MM.1S (cell line): ENCODE measurements at regions not wholly inside any gene's neighbourhood (a gene's known extent, or its start where the extent isn't known, plus 50 kb on each side); places are given as distances from the start of the nearest gene placed in this dataset.
"Not testable (repeated sequence)": the region's sequence is repeated elsewhere in the genome, so short reads cannot be mapped to it uniquely, and the experiment has no call there.

Source experiments
- DNase-seq: peaks from one replicate; pipeline ENCODE4 v3.0.0-alpha.2; 2015
- H2AFZ ChIP-seq: fragments of 300-600 bp; sonication (generic); 2 replicates; pipeline ENCODE4 v1.6.0; 2016; ENCODE audit warnings: antibody characterized with exemption, low read length
- H3F3A ChIP-seq: fragments of 300-600 bp; sonication (generic); 2 replicates; pipeline ENCODE4 v1.6.1; 2016; ENCODE audit warnings: mild to moderate bottlenecking, antibody characterized with exemption, low read length, moderate library complexity, mixed read lengths; ENCODE audit not compliant: insufficient read depth
- H3K27ac ChIP-seq: fragments of 300-600 bp; sonication (generic); 2 replicates; pipeline ENCODE4 v1.5.1; 2016; ENCODE audit warnings: mild to moderate bottlenecking, low read length
- H3K27me3 ChIP-seq: fragments of 300-600 bp; sonication (generic); replicated peaks from 2 replicates; pipeline ENCODE4 v1.6.0; 2016; ENCODE audit warnings: low read length; ENCODE audit not compliant: insufficient read depth
- H3K36me3 ChIP-seq: fragments of 300-600 bp; sonication (generic); replicated peaks from 2 replicates; pipeline ENCODE4 v1.6.1; 2016; ENCODE audit warnings: mild to moderate bottlenecking, low read length, mixed read lengths; ENCODE audit not compliant: insufficient read depth
- H3K4me1 ChIP-seq: fragments of 300-600 bp; sonication (generic); 2 replicates; pipeline ENCODE4 v1.6.1; 2016; ENCODE audit warnings: low read length, mixed read lengths
- H3K4me2 ChIP-seq: fragments of 300-600 bp; sonication (generic); 2 replicates; pipeline ENCODE4 v1.6.0; 2016; ENCODE audit warnings: low read depth, low read length
- H3K4me3 ChIP-seq: fragments of 300-600 bp; sonication (generic); 2 replicates; pipeline ENCODE4 v1.5.1; 2016; ENCODE audit warnings: low read length, mixed read lengths
- H3K79me2 ChIP-seq: fragments of 300-600 bp; sonication (generic); 2 replicates; pipeline ENCODE4 v1.6.1; 2016; ENCODE audit warnings: mixed run types, low read length, mixed read lengths
- H3K9ac ChIP-seq: fragments of 300-600 bp; sonication (generic); 2 replicates; pipeline ENCODE4 v1.6.1; 2016; ENCODE audit warnings: low read length, mixed read lengths
- H3K9me2 ChIP-seq: fragments of 300-600 bp; sonication (generic); replicated peaks from 2 replicates; pipeline ENCODE4 v1.6.1; 2016; ENCODE audit warnings: mild to moderate bottlenecking, low read length, mixed read lengths; ENCODE audit not compliant: insufficient read depth
- H3K9me3 ChIP-seq: fragments of 300-600 bp; sonication (generic); replicated peaks from 2 replicates; pipeline ENCODE4 v1.6.1; 2016; ENCODE audit warnings: mild to moderate bottlenecking, low read length, mixed read lengths; ENCODE audit not compliant: insufficient read depth
- H4K20me1 ChIP-seq: fragments of 300-600 bp; sonication (generic); 2 replicates; pipeline ENCODE4 v1.6.1; 2016; ENCODE audit warnings: mild to moderate bottlenecking, low read length, moderate library complexity, mixed read lengths; ENCODE audit not compliant: insufficient read depth
- CTCF ChIP-seq: fragments of 300-600 bp; sonication (generic); IDR thresholded peaks from 2 replicates; pipeline ENCODE4 v1.5.1; 2016; ENCODE audit warnings: antibody characterized with exemption, low read length, mixed read lengths
- EZH2 ChIP-seq: fragments of 300-600 bp; sonication (generic); optimal IDR thresholded peaks from 2 replicates; pipeline ENCODE3; 2017; ENCODE audit warnings: low read depth, mild to moderate bottlenecking, antibody characterized with exemption, low read length, mixed read lengths
- EZH2phosphoT487 ChIP-seq: fragments of 300-600 bp; sonication (generic); IDR thresholded peaks from 2 replicates; pipeline ENCODE4 v1.6.1; 2018; ENCODE audit warnings: antibody characterized with exemption, low read length

DNA sequence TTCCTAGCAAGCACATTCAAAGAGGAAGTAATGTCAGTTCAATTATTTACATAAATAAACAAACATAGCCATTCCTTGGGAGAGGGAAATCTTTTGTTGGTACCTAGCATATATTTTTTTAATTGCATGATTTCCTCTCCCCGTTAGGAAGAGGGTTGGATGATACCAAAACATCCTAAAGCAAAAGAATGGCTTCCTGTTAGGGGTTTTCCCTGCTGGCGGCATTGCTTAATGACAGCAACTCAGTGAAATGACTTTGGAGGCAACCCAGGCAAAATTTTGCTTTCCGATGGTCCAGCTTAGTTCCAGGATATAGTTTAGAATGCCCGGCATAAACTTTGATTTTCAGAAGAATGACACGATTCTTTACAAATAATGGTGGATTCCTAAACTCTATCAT lies 73.2 kb downstream of the MAT2B start:
- no peak overlapping the region for H3K9ac ChIP-seq
- no peak overlapping the region for H2AFZ ChIP-seq
- no peak for DNase-seq
- no peaks in the 10 kb centered on the region for H3K27me3 ChIP-seq
- H4K20me1 ChIP-seq = no peaks in the 10 kb centered on the region
- H3K4me2 ChIP-seq = no peak overlapping the region
- H3K27ac ChIP-seq = no peak overlapping the region
- no peaks in the 10 kb centered on the region for H3K9me3 ChIP-seq
- no peaks in the 10 kb centered on the region for H3K36me3 ChIP-seq
- H3K4me1 ChIP-seq = no peaks in the 10 kb centered on the region
- H3K9me2 ChIP-seq = no peaks in the 10 kb centered on the region
- H3K4me3 ChIP-seq = no peak overlapping the region
- TF ChIP-seq EZH2 (no peak), EZH2phosphoT487 (no peak), CTCF (no peak)
- H3F3A ChIP-seq = no peaks in the 10 kb centered on the region
- no peaks in the 10 kb centered on the region for H3K79me2 ChIP-seq

DNA sequence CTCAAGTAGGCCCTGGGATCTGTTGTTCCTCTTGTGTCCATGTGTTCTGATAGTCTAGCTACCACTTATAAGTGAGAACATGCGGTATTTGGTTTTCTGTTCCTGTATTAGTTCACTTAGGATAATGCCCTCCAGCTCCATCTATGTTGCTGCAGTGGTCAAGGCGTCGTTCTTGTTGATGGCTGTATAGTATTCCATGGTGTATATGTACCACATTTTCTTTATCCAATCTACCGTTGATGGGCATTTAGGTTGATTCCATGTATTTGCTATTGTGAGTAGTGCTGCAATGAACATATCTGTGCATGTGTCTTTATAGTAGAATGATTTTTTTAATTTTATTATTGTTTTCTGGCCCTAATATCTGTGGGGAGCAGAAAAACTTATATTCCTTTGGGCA lies 74.3 kb downstream of the MAT2B start:
- no peak overlapping the region for H3K9ac ChIP-seq
- TF ChIP-seq EZH2phosphoT487 (no peak), CTCF (no peak)
- no peak overlapping the region for H3K4me2 ChIP-seq
- H3K9me2 ChIP-seq = no peaks in the 10 kb centered on the region
- H3K4me3 ChIP-seq = no peak overlapping the region
- H2AFZ ChIP-seq = no peak overlapping the region
- H4K20me1 ChIP-seq = no peaks in the 10 kb centered on the region
- no peaks in the 10 kb centered on the region for H3K27me3 ChIP-seq
- no peaks in the 10 kb centered on the region for H3K4me1 ChIP-seq
- no peaks in the 10 kb centered on the region for H3K79me2 ChIP-seq
- DNase-seq = no peak
- H3K27ac ChIP-seq = no peak overlapping the region
- H3K36me3 ChIP-seq = no peaks in the 10 kb centered on the region
- H3K9me3 ChIP-seq = no peaks in the 10 kb centered on the region
- H3F3A ChIP-seq = no peaks in the 10 kb centered on the region

GRCh38 chr5:163580516-163580915 lies 75.1 kb downstream of the MAT2B start:
- no peaks in the 10 kb centered on the region for H3K79me2 ChIP-seq
- no peaks in the 10 kb centered on the region for H3K4me1 ChIP-seq
- H3K4me2 ChIP-seq = no peak overlapping the region
- H3K27ac ChIP-seq = no peak overlapping the region
- no peaks in the 10 kb centered on the region for H3K9me3 ChIP-seq
- no peak overlapping the region for H2AFZ ChIP-seq
- H3K9ac ChIP-seq = no peak overlapping the region
- no peaks in the 10 kb centered on the region for H3K36me3 ChIP-seq
- no peaks in the 10 kb centered on the region for H3K9me2 ChIP-seq
- no peak overlapping the region for H3K4me3 ChIP-seq
- no peaks in the 10 kb centered on the region for H3K27me3 ChIP-seq
- no peaks in the 10 kb centered on the region for H4K20me1 ChIP-seq
- TF ChIP-seq EZH2 = no peak
- TF ChIP-seq CTCF = no peak
- TF ChIP-seq EZH2phosphoT487 = no peak
- H3F3A ChIP-seq = no peaks in the 10 kb centered on the region
- no peak for DNase-seq

DNA sequence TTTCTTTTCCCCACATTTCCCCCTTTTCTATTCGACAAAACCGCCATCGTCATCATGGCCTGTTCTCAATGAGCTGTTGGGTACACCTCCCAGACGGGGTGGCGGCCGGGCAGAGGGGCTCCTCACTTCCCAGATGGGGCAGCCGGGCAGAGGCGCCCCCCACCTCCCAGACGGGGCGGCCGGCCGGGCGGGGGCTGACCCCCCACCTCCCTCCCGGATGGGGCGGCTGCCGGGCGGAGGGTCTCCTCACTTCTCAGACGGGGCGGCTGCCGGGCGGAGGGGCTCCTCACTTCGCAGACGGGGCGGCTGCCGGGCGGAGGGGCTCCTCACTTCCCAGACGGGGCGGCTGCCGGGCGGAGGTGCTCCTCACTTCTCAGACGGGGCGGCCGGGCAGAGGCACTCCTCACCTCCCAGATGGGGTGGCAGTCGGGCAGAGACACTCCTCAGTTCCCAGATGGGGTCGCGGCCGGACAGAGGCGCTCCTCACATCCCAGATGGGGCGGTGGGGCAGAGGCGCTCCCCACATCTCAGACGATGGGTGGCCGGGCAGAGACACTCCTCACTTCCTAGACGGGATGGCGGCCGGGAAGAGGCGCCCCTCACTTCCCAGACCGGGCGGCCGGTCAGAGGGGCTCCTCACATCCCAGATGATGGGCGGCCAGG lies 78.2 kb downstream of the MAT2B start:
- H3K4me2 ChIP-seq, H3K27ac ChIP-seq, H3K79me2 ChIP-seq, H3K4me1 ChIP-seq, DNase-seq, H3K36me3 ChIP-seq, H4K20me1 ChIP-seq, H3K9ac ChIP-seq, H3F3A ChIP-seq, H3K9me2 ChIP-seq, H2AFZ ChIP-seq, H3K27me3 ChIP-seq, H3K9me3 ChIP-seq, H3K4me3 ChIP-seq: not testable (repeated sequence)
